ES-I3 (cell line): ENCODE measurements at regions not wholly inside any gene's neighbourhood (a gene's known extent, or its start where the extent isn't known, plus 50 kb on each side); places are given as distances from the start of the nearest gene placed in this dataset.

ENCODE experiments used
- H3K36me3 ChIP-seq: 2 replicates; pipeline ENCODE4 v1.6.1; 2013; ENCODE audit warnings: mild to moderate bottlenecking, low read length, control low read depth, moderate library complexity; ENCODE audit not compliant: insufficient read depth
- H3K4me1 ChIP-seq: 2 replicates; pipeline ENCODE4 v1.6.1; 2013; ENCODE audit warnings: mild to moderate bottlenecking, control low read depth, low read length; ENCODE audit not compliant: insufficient read depth
- H3K9ac ChIP-seq: 2 replicates; pipeline ENCODE4 v1.6.1; 2013; ENCODE audit warnings: low read depth, mild to moderate bottlenecking, low read length, moderate library complexity
- H3K9me3 ChIP-seq: 2 replicates; pipeline ENCODE4 v1.6.1; 2013; ENCODE audit warnings: mild to moderate bottlenecking, low read length, moderate library complexity; ENCODE audit not compliant: control insufficient read depth, insufficient read depth

GRCh38 chr10:24136070-24136469 lies 72.9 kb upstream of the KIAA1217 start:
- no peaks in the 10 kb centered on the region for H3K36me3 ChIP-seq
- no peaks in the 10 kb centered on the region for H3K4me1 ChIP-seq
- no peaks in the 10 kb centered on the region for H3K9me3 ChIP-seq
- H3K9ac ChIP-seq = no peak overlapping the region

GRCh38 chr10:24147321-24147720 lies 61.6 kb upstream of the KIAA1217 start:
- no peaks in the 10 kb centered on the region for H3K9me3 ChIP-seq
- no peaks in the 10 kb centered on the region for H3K4me1 ChIP-seq
- no peaks in the 10 kb centered on the region for H3K36me3 ChIP-seq
- H3K9ac ChIP-seq = no peak overlapping the region

- no peaks in the 10 kb centered on the region for H3K36me3 ChIP-seq
- no peaks in the 10 kb centered on the region for H3K9me3 ChIP-seq
- no peak overlapping the region for H3K9ac ChIP-seq
- no peaks in the 10 kb centered on the region for H3K4me1 ChIP-seq
Measured at GRCh38 chr10:24149640-24150039, 59.3 kb upstream of the KIAA1217 start.

- H3K4me1 ChIP-seq = no peaks in the 10 kb centered on the region
- H3K36me3 ChIP-seq = no peaks in the 10 kb centered on the region
- no peaks in the 10 kb centered on the region for H3K9me3 ChIP-seq
- no peak overlapping the region for H3K9ac ChIP-seq
Measured at GRCh38 chr10:24150853-24151252, 58.1 kb upstream of the KIAA1217 start.

GRCh38 chr10:24152270-24152669 lies 56.7 kb upstream of the KIAA1217 start:
- H3K9ac ChIP-seq = no peak overlapping the region
- H3K36me3 ChIP-seq = no peaks in the 10 kb centered on the region
- no peaks in the 10 kb centered on the region for H3K9me3 ChIP-seq
- no peaks in the 10 kb centered on the region for H3K4me1 ChIP-seq

- Histone ChIP-seq H3K9ac (no peak overlapping the region), H3K9me3 (no peaks in the 10 kb centered on the region), H3K4me1 (no peaks in the 10 kb centered on the region), H3K36me3 (no peaks in the 10 kb centered on the region)
Measured at GRCh38 chr10:24153031-24153430, 55.9 kb upstream of the KIAA1217 start.

GRCh38 chr10:24153537-24153936 lies 55.4 kb upstream of the KIAA1217 start:
- Histone ChIP-seq H3K9me3 (no peaks in the 10 kb centered on the region), H3K9ac (no peak overlapping the region), H3K4me1 (no peaks in the 10 kb centered on the region), H3K36me3 (no peaks in the 10 kb centered on the region)

- H3K4me1 ChIP-seq = no peaks in the 10 kb centered on the region
- no peaks in the 10 kb centered on the region for H3K9me3 ChIP-seq
- no peaks in the 10 kb centered on the region for H3K36me3 ChIP-seq
- H3K9ac ChIP-seq = no peak overlapping the region
Measured at GRCh38 chr10:24156686-24157085, 52.3 kb upstream of the KIAA1217 start.

- Histone ChIP-seq H3K4me1 (no peaks in the 10 kb centered on the region), H3K9me3 (no peaks in the 10 kb centered on the region), H3K36me3 (no peaks in the 10 kb centered on the region), H3K9ac (no peak overlapping the region)
Measured at GRCh38 chr10:24157567-24157966, 51.4 kb upstream of the KIAA1217 start.
